HG02870 (cell line): ENCODE measurements at regions not wholly inside any gene's neighbourhood (a gene's known extent, or its start where the extent isn't known, plus 50 kb on each side); places are given as distances from the start of the nearest gene placed in this dataset.
A peak's percentile ranks its signal among the peaks of the same experiment; 100 is the strongest.

Source experiments
- ATAC-seq: cut with Tn5 transposase; IDR thresholded peaks from one replicate; pipeline ENCODE4 v1.9.1; 2021; ENCODE audit warnings: mild to moderate bottlenecking, moderate library complexity; ENCODE audit not compliant: unreplicated experiment

- ATAC-seq = no peak
These were observed 273.1 kb upstream of the TBL1XR1 start for GRCh38 chr3:177470197-177470941.

GRCh38 chr3:177471733-177472480, 274.6 kb upstream of the TBL1XR1 start:
- ATAC-seq = no peak

- ATAC-seq = no peak
These were observed 275.9 kb upstream of the TBL1XR1 start for GRCh38 chr3:177473184-177473583.

- no peak for ATAC-seq
These were observed 276.6 kb upstream of the TBL1XR1 start for GRCh38 chr3:177473903-177474302.

GRCh38 chr3:177474652-177475355, 277.5 kb upstream of the TBL1XR1 start:
- ATAC-seq = no peak

GRCh38 chr3:177475356-177475665, 278.0 kb upstream of the TBL1XR1 start:
- no peak for ATAC-seq

GRCh38 chr3:177476495-177476894, 279.2 kb upstream of the TBL1XR1 start:
- ATAC-seq = no peak

- ATAC-seq = no peak
These were observed 279.7 kb upstream of the TBL1XR1 start for GRCh38 chr3:177476921-177477435.

- no peak for ATAC-seq
These were observed 281.0 kb upstream of the TBL1XR1 start for GRCh38 chr3:177478170-177478867.

GRCh38 chr3:177479630-177480029, 282.3 kb upstream of the TBL1XR1 start:
- ATAC-seq = no peak

GRCh38 chr3:177481329-177481728, 284.0 kb upstream of the TBL1XR1 start:
- ATAC-seq = peak; percentile 63

- ATAC-seq = no peak
These were observed 284.9 kb upstream of the TBL1XR1 start for GRCh38 chr3:177482048-177482691.

- ATAC-seq = no peak
These were observed 286.1 kb upstream of the TBL1XR1 start for GRCh38 chr3:177483182-177483967.

GRCh38 chr3:177484206-177484605, 286.9 kb upstream of the TBL1XR1 start:
- no peak for ATAC-seq

GRCh38 chr3:177484926-177485325, 287.6 kb upstream of the TBL1XR1 start:
- no peak for ATAC-seq

- no peak for ATAC-seq
These were observed 290.4 kb upstream of the TBL1XR1 start for GRCh38 chr3:177487635-177488186.

- ATAC-seq = no peak
These were observed 291.5 kb upstream of the TBL1XR1 start for GRCh38 chr3:177488740-177489139.

- ATAC-seq = no peak
These were observed 293.3 kb upstream of the TBL1XR1 start for GRCh38 chr3:177490626-177491025.

GRCh38 chr3:177491296-177492032, 294.2 kb upstream of the TBL1XR1 start:
- ATAC-seq = no peak
